NCI-H1694 treated with DMSO at 0.1 percent for 48 hours (cell line): ENCODE measurements at regions not wholly inside any gene's neighbourhood (a gene's known extent, or its start where the extent isn't known, plus 50 kb on each side); places are given as distances from the start of the nearest gene placed in this dataset.
"Not testable (repeated sequence)": the region's sequence is repeated elsewhere in the genome, so short reads cannot be mapped to it uniquely, and the experiment has no call there.

ENCODE experiments used
- DNase-seq: peaks from one replicate; lab custom pipeline; 2025; lab: John Stamatoyannopoulos, UW

DNA sequence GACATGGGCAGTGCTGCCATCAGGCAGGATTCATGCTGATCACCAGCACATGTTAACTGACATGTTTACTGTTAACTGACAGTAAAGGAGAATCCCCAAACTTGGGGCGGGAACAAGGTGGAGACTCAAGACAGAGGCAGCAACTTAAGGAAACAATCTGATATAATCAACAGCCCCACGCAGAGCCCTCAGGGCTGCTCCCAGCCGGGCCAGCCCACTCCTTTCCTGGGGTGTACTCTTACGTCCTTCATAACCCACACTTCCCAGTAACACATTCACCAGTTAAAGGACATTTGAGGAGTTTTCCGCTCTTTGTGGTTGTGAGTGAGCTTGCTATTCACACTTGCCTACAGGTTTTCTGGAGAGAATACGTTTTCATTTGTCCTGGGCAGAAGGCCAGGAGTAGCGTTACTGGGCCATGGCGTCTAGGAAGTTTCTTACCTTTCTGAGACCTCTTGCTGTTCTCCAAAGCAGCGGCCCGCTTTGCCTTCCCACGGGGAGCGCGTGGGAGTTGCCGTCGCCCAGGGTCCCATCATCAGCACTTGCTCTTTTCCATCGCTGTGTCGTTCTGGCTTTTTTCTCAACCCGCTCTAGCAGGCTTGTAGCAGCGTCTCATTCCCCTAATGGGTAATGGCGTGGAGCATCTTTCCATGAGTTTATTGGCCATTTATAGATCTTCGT, 56.4 kb downstream of the FOXF2 start:
- DNase-seq, result no peak

DNA sequence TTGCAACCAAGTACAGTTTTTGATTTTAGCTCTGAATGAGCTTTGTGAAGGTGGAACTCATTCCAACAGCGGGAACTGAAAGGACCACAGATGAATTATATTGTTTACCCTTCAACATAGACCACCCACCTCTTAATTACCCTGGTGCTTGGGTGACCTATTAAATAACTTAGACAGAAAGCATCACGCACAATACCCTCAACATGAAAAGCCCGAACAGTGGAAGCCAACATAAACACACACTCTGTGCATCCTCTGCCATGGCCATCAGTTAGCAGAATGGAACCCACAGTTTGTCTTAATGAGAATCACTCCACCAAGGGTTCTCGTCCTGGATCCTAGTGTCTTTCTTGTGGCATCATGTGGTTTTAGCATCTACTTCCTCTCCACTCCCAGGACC, 60.5 kb downstream of the FOXF2 start:
- DNase-seq, result no peak

DNA sequence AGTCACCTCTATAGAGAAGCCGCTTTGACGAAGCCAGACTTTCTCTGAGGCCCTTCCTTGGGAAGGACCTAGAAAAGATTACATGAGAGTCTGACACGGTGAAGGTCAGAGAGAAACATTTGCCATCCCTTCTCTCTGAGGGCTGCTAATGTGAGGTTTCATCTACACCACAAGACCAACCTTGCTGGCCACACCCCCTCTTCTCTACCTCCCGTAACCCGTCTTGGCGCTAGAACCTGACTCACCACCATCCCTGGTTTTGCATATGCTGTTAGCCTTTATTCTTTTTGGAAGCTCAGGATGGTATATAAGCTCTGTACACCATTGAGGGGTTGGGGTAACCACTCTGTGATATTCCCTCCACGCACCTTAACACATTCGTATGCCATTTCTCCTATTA, 63.6 kb downstream of the FOXF2 start:
- DNase-seq, result no peak

DNA sequence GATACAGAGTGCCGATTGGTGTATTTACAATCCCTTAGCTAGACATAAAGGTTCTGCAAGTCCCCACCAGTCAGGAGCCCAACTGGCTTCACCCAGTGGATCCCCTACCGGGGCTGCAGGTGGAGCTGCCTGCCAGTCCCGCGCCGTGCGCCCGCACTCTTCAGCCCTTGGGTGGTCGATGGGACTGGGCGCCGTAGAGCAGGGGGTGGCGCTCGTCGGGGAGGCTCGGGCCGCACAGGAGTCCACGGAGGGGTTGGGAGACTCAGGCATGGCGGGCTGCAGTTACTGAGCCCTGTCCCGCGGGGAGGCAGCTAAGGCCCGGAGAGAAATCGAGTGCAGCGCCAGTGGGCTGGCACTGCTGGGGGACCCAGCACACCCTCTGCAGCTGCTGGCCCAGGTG, 67.4 kb downstream of the FOXF2 start:
- not testable (repeated sequence) for DNase-seq

DNA sequence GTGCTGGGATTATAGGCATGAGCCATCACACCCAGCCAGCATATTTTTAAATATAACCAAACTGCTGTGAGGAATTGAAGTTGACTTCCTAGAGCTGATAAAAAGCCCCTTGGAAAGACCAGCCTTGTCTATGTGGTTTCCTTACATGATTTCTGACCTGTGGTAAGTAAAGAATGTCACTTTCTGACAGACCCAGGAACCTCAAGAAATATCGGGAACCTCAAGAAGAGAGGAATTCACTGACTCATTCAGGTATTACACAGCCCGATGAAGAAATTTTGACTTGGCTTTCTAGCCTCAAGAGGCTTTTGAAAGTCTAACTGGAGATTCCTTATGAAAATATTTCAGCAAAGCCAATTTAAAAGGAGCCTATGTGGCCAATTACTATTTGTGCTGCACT, 71.8 kb downstream of the FOXF2 start:
- no peak for DNase-seq

DNA sequence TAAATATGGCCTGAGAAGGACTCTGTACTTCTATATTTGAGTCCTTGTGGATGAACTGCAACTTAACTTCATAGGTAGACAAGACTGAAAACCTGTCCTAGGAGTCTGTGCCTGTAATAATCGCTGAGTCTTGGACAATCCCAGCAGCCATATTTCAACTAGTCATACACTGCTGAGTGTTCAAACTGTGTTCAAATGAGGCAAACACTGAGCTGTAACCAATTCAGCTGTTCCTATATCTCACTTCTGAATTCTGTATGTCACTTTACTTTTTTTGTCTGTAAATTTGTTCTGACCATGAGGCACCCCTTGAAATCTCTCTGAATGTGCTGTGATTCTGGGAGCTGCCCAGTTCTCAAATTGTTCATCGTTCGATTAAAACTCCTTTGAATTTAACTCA, 72.4 kb downstream of the FOXF2 start:
- DNase-seq, result no peak

DNA sequence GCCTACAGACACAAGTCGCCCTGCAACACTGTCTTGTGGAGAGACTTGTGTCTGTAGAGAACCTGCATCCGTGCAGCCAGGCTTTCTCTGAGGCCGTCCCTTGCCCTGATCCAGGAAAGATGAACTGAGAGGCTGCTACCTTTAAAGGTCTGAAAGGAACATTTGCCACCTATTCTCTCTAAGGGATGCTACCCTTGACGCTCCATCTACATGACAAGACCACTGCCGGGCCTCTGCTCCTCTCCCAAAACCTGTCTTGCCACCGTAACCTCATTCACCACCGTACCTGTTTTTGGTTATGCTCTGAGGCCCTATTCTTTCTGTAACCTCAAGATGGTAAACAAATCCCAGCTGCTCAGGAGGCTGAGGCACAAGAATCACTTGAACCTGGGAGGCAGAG, 73.9 kb downstream of the FOXF2 start:
- no peak for DNase-seq

DNA sequence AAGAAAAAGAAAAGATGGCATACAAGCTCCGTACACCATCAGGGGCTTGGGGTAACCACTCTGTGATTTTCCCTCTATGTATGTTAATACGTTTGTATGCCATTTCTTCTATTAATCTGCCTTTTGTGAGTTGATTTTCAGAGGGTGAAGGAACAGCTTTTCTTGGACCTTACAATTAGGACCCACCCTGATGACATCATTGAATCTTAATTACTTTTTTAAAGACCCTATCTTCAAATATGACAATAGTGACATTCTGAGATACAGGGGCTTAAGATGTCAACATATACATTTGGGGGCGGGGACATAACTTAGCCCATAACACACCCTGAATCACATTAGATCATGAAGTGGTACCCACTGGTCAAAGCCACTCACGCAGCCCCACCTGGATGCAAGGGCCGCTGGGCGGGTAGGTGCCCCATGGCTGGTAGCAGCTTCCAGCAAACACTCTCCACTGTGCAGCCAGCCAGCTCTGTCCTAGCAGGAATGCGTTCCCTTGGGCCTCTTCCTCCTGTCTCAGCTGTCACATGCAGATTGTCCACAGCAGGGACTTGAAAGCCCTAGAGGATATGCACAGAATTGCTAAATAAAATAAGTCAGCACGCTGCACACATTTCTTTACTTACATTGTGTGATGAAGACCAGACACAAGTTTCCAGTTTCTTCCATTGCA, 74.5 kb downstream of the FOXF2 start:
- DNase-seq, result no peak

DNA sequence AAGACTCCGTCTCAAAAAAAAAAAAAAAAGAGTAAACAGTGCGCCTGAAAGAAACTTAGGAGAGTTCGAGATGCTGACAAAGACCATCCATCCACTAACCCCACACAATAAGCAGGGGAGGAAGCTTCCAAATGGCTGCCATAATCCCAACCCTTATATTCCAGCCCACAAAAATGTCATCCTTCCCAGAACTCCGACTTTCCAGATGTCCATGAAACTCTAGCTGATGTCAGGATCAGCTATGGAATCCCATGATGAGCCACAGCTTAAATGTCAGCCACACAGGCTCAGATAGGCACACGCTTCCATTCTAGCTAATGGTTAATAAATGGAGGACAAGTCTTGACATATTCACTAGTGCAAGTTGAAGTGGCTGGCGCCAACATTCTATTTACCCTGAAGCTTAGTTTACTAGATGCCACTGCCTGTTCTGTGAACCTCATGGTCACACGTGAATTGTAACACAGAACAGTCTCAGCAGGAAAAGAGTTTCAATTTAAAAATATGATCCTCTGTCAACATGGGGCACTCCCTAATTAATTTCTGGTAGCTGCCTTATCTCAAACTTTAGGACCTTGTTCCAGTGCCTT, 75.5 kb downstream of the FOXF2 start:
- DNase-seq, result no peak

DNA sequence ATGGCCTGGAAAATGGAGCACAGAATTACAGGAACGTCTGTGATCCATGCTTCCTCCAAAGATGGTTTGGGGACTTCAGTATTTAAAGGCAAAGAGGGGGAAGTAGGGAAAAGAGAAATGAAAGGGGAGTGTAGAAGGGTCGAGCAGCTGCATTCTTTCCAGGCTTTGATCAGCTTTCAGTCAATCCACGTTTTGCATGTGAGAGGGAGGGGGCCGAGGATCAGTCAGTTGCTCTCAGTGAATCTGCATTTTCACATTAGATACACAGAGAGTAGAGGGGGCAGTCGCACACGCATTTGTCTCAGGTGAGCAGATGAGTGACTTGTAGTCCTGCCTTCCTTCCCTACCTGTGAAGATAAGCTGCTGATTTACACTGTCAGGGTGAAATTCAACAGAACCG, 78.8 kb downstream of the FOXF2 start:
- DNase-seq, result no peak

DNA sequence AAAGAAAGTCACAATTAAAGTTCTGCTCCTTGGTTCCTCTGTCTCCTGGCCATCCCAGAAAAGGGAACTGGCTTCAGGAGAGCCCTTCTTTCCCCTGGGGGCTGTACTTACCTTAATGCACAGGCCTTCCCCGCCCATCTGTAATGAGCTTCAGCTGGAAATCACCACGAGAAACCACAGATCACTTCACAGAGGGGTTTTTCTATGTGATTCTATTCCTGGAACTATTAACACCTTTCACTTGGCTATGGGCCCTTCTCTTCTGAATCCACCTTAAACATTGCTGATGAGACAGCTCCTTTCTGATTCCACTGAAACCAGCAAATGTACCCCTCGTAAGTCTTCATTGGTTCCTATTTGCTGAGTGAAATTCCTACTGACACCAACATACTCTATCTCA, 80.7 kb downstream of the FOXF2 start:
- DNase-seq, result no peak

DNA sequence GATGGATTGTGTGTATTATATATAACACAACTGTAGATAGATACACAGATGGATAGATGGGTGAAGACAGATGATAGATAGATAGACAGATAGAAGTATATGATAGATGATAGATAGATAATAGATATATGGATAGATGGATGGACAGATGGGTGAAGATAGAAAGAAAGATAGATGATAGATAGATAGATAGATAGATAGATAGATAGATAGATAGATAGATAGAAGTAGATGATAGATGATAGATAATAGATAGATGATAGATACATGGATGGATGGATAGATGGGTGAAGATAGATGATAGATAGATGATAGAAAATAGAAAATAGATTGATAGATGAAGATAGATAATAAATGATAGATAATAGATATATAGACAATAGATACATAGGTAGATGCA, 83.3 kb downstream of the FOXF2 start:
- no peak for DNase-seq

DNA sequence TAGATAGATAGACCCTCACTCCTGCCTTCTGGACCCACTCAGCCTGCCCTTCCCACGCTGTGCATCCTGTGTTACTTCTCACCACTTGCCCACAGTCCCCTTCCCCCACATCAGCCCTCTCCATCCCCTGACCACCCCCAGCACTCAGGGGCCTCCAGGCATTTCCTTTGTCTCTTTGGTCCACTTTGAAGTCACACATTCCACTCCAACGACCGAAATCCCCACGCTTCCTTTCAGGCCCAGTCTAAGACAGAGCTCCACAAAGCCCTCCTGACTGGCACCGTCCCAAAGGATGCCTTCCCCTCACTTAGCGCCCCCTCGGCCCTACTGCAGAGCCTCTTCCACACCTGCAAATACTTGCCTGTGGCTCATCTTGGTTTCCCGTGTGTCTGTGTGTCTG, 83.8 kb downstream of the FOXF2 start:
- no peak for DNase-seq

DNA sequence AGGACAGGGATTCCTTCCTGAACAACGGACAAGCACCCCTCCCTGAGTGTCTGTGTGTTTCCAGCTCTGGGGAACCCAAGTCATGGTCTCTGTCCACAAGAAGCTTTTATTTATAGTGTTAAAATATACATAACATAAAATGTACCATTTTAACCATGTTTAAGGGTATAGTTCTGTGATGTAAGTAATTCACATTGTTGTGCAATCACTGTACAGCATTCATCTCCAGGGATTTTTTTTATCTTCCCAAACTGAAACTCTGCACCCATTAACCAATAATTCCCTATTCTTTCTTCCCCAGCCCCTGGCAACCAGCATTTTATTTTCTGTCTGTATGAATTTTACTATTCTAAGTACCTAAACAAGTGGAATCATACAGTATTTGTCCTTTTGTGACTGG, 84.2 kb downstream of the FOXF2 start:
- no peak for DNase-seq

DNA sequence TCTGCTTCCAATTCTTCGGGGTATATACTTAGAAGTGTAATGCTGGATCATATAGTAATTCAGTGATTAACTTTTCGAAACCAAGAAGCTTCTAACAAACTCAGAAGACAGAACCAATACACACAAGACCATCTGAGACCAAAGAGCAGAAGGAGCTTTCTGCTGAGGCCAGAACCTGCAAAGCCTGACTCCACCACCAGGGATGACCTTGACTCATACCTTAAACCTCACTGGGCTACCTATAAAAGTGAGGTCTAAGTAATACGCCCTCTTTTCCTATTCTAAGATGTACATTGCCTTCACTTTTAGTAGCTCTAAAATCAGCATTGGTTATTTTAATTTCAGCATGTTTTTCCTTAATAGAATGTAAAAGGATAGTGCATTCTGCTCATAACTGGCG, 84.8 kb downstream of the FOXF2 start:
- no peak for DNase-seq

DNA sequence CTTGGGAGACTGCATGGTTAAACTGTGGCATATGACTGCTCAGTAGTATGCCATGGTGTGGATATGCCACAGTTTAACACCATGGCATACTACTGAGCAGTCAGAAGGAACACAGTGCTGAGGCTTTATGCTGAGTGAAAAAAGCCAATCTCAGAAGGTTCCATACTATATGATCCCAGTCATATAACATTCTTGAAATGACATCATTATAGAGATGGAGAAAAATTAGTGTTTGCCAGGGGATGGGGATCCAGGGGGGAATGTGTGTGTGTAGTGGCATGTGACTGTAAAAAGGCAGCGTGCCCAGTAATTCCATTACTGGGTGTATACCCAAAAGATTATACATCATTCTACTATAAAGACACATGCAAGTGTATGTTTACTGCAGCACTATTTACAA, 85.8 kb downstream of the FOXF2 start:
- no peak for DNase-seq

DNA sequence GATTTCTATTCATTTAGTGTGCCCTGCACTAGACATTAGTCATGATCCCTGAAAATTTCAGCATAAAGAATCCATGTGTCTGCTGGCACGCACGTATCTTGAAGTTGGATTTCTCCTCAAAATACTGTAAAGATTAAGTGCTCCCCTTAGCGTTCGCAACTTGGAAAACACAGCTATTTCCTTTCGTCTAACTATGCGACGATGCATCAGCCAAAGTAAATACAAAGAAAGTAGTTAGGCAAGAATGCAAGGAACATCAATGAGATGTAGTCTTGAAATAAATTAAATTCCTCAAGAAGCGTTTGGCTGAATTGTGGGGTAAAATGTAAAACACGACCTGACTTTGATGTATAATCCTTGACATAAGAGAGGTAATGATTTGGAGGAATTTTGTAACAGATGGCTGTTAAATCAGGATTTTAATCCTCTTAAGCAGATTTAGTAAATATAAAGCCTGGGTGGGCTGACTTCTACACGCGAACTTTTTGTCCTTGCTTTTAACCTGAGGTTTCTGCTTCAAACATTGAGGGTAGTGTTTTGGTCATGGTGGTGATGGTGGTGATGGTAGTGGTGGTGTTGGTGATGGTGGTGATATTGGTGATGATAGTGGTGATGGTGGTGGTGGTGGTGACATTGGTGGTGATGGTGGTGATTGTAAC, 88.2 kb downstream of the FOXF2 start:
- no peak for DNase-seq

DNA sequence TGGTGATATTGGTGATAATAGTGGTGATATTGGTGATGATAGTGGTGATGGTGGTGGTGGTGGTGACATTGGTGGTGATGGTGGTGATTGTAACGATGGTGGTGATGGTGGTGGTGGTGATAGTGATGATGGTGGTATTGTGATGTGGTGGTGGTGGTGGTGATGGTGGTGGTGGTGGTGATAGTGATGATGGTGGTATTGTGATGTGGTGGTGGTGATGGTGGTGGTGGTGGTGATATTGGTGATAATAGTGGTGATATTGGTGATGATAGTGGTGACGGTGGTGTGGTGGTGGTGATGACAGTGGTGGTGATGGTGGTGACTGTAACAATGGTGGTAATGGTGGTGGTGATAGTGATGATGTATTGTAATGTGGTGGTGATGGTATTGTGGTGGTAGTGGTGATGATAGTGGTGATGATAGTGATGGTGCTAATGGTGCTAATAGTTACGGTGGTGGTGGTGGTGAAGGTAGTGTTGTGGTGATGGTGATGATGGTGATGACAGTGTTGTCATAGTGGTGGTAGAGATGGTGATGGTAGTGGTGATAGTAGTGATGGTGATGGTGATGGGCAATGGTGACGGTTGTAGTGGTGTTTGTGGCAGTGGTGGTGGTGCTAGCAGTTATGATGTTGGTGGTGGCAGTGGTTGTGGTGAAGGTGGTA, 88.9 kb downstream of the FOXF2 start:
- not testable (repeated sequence) for DNase-seq

DNA sequence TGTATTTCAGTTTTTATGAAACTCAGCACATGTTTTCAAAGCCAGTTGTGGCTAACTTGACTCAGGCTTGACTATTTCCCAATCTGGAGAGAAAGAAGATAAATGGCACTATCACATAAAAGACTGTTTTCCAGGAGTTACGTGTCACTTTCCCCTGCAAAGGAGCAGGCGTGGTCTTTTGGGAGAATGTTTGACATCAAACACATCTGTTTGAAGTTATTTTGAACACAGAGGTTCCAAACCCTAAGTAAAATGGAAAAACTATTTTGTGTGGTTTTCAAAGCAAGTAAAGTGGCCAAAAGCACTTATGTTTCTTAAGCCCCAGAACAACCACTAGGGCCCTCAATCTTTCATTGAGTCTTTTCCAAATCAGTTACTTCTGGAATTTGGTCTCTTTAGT, 89.7 kb downstream of the FOXF2 start:
- DNase-seq, result no peak

DNA sequence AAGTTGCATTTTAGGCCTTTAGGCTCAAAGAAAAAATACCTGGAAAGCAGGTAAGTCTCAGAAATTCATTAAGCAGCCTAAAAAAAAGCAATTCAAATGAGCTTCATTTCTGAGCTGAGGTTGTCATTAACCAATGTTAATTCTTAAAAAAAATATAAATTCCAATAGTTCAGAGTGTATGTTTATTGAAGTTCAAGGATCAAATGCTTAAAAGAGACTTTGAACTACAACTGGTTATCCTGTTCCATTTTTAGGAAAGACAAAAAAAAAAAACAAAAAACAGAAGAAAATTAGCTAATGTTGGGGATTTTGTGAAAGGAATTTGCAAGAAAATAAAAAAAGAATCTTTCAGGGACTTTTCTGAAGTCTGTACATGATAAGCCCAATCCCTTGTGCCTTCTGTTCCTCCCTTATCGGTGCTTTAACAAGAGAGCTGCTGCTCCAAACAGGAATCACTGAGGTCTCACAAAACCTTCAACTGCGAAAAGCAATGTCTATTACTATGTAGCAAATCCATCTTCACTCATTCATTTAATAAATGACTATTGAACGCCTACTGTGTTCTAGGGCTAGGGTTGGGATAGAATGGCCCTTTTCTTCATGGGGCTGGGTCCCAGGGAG, 90.3 kb downstream of the FOXF2 start:
- DNase-seq, result no peak

DNA sequence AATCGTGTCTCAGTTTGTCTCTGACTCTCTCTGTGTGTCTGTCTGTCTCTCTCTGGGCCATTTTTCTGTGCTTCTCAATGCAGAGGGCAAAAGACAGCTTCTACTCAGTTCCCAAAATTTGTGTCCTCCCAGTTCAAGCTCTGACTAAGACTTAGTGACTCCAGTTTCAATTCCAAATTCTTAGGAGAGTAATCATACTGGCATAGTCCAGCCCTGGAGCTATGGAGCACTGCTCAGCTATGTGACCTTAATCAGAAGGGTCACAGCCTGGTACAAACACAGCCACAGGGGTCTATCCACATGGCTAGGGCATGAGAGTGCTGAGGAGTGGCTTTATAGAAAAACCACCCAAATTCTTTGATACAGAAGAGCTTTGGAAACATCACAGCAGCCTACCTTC, 91.9 kb downstream of the FOXF2 start:
- DNase-seq, result no peak
